GM19328 (cell line): ENCODE measurements at regions not wholly inside any gene's neighbourhood (a gene's known extent, or its start where the extent isn't known, plus 50 kb on each side); places are given as distances from the start of the nearest gene placed in this dataset.

Source experiments
- ATAC-seq: cut with Tn5 transposase; IDR thresholded peaks from one replicate; pipeline ENCODE4 v1.9.1; 2021; ENCODE audit warnings: mild to moderate bottlenecking, moderate library complexity; ENCODE audit not compliant: unreplicated experiment

DNA sequence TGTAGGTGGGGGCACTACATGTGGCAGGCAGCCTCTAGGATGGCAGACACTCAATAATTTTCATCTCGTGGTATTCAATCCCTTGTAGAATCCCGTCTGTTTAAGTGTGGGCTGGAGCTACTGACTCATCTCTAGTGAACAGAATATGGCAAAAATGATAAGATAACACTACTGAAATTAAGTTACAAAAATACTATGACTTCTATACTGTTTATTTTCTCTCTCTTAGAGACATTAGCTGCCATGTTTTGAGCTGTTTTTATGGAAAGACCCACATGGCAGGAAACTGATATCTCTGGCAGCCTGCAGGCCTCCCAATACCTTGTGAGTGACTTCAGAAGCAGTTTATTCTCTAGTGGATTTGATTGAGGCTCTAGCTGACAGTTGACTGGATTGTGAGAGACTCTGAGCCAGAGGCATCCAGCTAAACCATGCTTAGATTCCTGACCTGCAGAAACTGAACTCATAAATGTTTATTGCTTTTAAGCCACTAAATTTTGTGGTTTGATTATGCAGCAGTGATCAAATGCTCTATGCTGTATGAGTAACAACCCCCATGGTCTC lies 298.8 kb upstream of the CTSO start:
- ATAC-seq, result no peak

DNA sequence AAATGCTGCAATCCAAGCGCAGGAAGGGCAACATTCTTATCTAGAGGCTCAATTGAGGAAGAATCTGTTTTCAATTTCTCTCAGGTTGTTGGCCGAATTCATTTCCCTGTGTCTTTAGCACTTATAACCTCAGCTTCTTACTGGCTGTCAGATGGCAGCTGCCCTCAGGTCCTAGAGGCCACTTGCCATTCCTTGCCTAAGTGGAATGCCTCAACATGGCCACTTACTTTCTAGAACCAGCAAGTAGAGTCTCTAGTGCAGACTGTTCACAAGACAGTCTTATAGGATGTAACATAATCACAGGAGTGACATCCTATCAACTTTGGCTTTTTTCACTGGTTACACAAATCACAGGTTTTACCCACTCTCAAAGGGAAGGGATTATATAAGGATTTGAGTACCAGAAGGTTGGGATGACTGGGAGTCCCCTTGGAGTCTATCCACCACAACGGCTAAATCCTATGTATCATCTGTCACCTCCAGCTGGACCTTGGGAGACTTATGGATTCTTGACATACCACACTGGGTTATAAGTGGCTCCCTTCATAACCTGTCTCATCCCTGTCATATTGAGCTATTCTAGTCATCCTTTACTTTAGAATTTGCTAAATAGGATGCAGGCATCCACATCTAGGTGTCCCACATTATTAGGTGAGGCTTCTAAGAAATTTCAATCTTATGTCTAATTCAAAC lies 297.9 kb upstream of the CTSO start:
- ATAC-seq, result no peak

DNA sequence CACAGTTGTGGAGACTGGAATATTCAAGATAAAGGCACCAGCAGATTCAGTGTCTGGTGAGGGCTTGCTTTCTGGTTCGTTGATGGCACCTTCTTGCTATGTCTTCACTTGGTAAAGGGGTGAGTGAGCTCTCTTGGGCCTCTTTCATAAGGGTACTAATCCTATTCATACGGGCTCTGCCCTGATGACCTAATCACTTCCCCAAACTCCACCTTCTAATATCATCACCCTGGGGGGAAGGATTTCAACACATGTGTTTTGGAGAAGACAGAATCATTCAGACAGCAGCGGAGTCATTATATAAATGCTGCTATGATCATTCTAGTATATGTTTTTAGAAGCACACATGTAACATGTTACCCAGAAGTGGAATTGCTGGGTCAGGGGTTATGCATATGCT lies 295.3 kb upstream of the CTSO start:
- ATAC-seq, result no peak

DNA sequence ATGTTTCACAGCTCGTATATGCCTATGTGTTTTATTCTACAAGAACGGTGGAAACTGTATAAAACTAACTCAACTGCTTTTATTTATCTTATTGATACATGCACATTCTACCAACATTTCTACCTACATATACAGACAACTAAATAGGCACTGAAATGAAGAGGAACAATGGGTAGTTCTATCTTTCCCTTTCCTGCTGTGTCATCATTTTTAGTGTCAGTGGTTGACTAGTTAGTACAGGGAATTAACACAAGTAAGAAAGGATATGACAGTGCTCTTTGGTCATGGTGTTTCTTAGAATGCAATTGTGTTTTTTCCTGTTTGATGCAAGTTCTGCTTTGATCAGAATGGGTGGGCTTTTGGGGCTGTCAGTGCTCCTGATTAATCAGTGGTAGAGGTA lies 293.8 kb upstream of the CTSO start:
- no peak for ATAC-seq

DNA sequence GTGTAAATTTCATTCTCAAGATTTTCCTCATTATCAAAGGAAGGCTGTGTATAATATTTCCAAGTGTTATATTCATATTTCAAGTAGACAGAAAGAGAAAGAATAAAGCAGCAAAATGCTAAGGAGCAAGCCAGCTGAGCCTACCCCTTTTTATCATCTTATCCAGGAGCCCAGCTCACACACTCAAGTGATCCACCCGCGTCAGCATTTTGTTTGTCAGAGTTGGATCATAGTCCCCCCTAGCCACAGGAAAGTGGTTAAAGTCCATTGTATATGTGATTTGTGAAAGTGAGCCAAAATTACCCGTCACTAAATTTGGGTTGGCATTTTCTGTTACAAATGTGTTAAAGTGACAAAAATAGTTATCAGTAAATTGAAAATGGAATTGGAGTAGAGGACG lies 289.3 kb upstream of the CTSO start:
- ATAC-seq, result no peak

DNA sequence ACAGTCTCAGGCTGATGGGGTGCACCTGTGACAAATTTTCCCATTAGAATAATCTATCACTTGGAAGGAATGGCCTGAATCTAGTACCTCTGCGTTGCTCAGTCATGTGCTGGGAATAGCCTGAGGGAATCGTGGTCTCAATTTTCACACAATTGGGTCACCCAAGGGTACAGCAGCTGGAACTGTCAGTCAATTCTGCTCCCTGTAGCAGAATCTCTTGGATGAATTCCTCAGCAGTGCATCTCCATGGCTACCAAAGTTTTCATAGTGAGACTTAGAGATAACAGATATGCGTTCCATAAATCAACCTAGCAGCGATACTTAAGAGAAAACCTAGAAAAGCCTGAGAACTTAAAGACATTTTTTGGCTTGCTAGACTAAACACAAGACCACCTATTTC lies 288.7 kb upstream of the CTSO start:
- ATAC-seq, result no peak

DNA sequence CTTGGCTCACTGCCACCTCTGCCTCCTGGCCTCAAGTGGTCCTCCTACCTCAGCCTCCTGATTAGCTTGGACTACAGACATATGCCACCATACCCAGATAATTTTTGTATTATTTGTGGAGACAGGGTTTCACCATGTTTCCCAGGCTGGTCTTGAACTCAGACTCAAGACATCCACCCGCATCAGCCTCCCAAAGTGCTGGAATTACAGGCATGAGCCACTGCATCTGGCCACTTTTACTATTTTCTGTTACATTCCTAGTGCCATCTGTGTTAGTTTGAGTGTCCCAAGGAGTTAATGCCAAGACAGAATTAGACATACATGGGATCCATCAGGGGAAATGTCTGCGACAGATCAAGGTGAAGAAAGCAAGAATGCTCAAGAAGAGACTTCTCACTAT lies 288.2 kb upstream of the CTSO start:
- no peak for ATAC-seq

DNA sequence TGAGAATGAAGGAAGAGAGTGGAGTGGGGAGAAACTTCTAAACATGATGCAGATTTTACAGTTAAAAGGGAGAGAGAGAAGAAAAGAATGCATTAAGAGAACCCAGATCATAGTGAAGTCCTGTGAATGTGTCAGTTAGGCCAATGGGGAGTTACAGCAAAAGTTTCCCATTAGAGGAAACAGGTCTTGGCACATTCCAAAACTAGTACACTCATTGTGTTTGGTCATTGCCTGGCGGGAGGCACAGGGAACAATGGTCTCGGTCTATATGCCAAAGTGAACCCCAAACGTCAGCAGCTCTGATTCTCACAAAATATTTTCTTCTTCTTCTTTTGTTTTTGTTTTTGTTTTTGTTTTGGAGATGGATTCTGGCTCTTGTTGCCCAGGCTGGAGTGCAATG lies 284.5 kb upstream of the CTSO start:
- ATAC-seq, result no peak

DNA sequence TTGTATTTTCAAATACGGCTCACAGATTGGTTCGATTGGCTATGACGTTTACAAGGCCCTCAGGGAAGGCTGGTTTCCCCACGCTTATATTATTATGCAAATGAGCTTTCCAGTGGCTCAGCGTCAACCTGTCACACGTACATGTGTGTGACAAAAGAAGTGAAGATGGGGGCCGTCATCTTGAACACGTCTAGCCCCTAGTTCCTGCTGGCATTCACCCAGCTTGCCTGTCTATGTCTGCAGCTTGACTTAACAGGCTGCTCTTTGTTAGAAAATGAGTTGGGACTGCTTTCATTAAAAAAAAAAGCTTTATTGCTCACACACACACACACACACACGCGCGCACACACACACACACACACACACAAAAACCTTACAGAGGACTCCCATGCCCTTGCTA lies 283.6 kb upstream of the CTSO start:
- ATAC-seq, result no peak

DNA sequence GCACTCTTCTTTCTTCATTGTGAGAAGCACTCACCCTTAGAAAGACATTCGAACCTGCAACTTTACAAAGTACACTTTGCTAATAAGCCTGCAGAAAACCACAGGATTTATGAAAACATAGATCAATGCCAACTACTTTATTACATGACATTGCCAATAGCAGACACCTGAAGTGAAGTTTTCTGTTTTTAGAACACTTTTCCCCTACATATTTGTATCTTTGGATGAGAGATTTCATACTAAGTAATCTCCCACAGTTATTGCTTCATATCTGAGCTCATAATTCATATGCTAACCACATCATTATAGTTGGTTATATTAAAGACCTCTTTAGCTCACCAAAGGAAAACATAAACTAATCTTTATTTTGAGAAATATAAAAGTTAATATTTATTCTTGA lies 276.5 kb upstream of the CTSO start:
- ATAC-seq, result no peak

DNA sequence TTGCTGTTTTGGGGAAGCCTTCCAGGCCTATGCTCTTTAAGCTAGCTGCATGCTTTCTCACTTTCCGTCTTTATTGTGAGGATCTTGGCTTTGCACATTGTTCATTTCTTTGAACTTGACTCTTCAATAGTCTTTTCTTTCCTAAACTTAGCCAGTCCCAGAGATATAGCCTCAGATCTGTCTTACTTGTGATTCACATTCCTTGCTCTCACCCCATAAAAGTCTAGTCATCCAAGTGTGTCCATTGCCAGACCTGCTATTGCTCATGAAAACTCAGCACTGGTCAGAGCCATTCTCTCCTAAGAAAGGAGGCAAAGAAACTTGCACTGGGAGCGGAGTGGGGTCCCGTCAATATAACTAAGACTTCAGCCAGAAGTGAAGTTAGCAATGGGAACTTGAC lies 275.0 kb upstream of the CTSO start:
- ATAC-seq, result no peak

DNA sequence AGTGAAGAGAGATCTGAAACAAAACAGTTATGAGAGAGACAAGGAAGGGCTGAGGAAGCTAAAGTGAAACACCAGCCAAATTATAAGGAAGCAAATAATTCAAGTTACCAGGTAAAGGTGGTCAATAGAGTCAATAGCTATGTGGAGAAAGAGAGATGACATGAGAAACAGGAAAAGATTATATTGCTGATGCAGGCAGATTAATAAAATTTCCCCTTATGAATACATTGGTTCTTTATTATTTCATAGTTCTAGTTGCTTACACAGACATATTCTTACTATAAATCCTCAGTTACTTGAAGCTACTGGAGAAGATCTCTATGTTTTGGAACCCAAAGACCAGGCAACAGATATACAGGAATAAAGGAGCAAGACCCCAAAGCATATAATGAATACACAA lies 273.7 kb upstream of the CTSO start:
- ATAC-seq, result no peak

DNA sequence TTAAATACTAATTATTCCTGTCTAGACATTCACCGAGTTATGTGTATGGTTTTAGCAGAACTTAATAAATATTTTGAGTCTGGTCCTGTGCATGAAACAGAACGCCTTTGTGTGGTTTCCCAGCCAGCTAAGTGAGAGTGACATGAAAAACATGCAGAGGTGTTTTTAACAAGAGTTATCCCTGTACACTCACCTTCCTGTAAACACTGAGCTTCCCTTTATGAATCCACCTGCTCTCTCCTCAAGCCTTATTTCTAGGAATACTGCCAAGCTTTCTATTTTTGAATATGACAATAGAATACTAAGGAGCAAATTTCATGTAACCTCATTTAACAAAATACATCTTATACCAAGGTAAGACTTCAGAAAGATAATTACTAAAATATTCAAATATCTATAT lies 270.3 kb upstream of the CTSO start:
- no peak for ATAC-seq

DNA sequence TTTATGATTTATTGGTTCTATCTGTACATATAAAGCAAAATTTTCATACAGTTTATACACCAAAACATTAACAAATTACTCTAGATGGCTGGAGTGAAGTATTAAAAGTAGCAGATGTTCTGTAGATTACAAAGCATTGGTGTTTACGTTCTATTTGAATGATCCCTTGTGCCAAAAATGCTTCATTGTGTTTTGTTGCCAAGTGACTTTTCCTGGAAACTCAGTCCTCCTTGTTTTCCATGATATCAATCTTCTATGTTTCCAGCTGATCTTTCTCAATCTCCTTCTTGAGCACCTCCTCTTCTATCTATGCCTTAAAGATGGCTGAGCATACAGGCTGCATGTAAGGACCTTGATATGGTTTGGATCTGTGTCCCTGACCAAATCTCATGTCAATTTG lies 263.6 kb upstream of the CTSO start:
- ATAC-seq, result no peak

DNA sequence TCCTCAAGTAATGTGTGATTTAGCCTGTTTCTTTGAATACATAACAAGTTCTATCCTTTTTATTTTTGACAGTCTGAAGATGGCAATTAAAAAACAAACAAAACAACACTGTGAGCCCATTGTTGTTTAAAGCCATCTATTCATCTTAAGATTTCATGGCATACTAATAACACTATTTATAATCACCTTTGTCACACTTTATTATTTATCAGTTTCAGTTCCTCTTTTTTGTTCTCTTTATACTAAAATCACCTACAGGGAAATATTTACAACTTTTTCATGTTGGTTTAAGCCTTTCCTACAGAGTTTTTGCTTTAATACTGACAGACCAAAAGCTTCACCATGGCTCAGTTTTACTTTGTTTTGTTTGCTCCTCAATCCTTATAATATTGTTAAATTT lies 247.4 kb upstream of the CTSO start:
- ATAC-seq, result peak; percentile 92

DNA sequence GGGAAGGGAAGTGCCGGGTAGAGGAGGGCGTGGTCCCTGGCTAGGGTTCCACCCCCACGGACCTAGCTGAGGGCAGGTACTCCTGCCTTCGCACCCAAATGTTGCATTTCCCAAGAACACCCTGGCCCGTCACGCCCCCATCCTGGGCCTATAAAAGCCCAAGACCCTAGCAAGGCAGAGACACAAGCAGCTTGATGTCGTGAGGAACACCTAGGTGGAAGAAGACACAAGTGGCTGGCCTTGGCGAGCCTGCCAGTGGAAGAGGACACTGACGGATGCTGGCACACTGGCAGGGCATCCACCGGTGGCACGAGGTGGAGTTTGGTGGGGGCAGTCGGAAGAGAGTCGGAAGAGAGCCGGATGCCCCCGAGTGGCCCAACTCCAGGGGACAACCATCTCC lies 244.8 kb upstream of the CTSO start:
- ATAC-seq, result no peak

DNA sequence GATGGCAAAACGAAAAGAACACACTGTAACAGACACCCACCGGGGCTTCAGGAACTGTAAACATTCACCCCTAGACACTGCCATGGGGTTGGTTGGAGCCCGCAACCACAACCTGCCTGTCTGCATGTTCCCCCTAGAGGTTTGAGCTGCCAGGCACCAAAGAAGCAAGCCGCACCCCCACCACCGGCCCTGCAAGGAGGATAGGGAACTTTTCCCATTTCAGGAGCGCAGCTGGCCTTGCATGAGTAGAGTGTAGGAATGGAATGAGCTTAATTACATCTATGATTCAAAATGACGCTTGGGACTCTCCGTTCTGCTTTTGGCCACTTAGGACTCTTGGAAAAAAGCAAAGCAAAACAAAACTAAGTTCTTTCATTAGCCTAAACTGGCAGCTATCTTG lies 243.6 kb upstream of the CTSO start:
- no peak for ATAC-seq

DNA sequence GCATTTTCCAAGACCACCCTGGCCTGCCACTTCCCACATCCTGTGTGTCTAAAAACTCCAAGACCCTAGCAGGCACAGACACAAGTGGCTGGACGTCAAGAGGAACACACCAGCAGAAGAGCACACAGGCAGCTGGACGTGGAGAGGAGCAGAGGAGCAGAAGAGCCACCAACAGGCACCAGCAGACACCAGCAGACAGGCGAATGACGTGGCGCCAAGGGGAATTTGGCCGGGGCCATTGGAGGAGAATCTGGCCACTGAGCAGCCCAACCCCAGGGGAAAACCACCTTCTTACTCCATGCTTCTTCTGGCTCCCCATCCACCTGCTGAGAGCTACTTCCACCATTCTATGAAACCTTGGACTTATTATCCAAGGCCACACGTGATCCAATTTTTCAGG lies 243.1 kb upstream of the CTSO start:
- no peak for ATAC-seq

DNA sequence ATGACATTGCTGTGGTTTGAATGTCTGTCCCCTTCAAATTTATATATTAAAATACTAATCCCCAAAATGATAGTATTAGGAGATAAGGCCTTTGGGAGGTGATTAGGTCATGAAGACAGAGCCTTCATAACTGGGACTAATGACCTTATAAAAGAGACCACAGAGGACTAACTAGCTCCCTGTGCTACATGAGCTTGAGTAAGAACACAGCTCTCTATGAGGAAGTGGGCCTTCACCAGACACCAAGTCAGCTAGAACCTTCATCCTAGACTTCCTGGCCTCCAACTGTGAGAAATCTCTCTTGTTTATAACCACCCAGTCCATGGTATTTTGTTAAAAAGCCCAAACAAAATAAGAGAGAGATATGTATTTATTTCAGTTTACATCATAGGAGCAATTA lies 242.2 kb upstream of the CTSO start:
- peak; percentile 87 for ATAC-seq

DNA sequence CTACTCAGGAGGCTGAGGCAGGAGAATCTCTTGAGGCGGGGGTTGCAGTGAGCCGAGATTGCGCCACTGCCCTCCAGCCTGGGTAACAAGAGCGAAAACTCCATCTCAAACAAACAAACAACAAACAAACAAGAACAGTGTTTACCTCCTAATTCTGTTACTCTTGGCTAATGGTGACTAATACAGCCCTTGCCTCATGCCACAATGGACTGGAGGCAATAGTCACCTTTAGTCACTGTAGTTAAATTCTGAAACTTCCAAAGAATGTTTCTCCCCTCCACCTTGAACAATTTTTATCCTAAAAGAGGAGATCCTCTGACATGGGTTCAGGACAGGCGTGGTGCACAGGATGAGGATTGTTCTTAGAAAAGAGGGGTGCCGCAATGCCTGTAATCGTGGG lies 241.2 kb upstream of the CTSO start:
- ATAC-seq, result no peak

DNA sequence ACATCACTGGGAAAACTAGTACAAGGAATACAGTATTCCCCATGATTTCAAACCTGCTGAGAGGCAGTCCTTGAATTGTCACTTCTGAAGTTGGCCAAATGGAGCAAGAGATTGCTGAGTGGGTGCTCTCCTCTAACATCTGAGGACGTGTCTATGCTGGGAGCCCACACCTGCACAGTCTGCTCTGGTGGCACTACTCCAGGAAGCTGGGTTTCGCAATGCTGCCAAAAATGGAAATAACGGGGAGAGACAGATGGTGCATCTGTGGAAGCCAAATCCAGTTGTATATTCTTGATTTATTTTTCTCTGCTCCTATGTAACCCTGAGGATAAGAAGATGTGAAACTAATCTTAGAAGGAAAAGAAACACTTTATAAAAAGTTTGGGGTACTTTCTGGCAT lies 240.1 kb upstream of the CTSO start:
- ATAC-seq, result no peak

DNA sequence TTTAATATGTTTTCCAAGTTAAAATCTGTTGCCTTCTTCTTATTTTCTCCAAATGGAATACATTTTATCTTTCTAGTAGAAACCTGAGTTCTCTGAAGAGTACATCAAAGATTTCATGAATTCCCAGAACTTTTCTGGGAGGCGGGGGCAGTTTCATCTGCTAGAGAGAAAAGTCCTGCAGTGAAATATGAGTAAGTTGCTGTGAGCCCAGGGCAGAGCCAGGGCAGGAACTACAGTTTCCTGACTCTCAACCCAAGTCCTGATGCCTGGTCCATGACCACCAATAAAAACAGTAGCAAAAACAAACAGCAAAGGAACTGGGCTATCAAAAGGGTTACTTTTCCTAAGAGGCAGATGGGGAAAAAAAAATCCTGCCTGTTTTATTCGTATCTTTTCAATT lies 239.4 kb upstream of the CTSO start:
- ATAC-seq, result no peak

DNA sequence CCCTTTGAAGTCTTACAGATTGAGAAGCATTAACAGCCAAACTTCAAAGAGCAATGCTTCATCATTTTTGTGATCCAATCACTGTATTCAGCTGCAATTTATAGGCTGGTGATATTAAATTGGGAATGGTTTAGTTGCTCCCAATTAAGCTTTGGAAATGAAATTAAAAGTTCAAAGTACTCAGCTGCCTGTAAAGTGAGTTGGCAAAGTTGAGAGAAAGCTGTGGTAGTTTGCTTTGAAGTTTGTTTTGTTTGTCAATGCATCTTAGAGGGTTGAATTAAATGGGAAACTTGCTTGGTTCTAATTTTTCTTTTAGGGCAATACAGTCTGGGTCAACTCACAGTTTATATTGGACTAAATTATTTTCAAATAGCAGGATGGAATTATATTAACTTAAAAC lies 238.4 kb upstream of the CTSO start:
- ATAC-seq, result no peak
